Cortex of kidney (tissue), 1 donor: ENCODE measurements at regions not wholly inside any gene's neighbourhood (a gene's known extent, or its start where the extent isn't known, plus 50 kb on each side); places are given as distances from the start of the nearest gene placed in this dataset.
"Not testable (repeated sequence)": the region's sequence is repeated elsewhere in the genome, so short reads cannot be mapped to it uniquely, and the experiment has no call there.

ENCODE experiments used
- DNase-seq: peaks from one replicate; lab custom pipeline; 2025; lab: John Stamatoyannopoulos, UW

DNA sequence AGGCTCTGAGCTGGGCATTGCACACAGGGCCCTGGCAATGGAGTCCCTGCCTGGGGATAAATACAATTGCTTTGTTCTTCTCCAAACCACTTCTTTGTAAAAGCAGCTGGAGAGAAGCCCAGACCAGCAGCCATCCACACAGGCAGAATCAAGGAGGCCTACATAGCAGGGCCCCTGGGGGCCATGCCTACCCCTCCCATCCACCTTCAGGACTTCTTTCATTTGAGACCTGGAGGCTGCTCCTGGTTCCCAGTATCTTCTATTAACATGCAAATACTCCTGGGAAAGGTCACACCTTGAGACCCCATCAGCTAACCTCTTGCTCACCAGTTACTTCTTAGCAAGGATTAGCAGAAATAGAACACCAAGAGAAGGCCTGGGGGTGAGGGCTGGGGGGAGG, 511.1 kb downstream of the SOX6 start:
- no peak for DNase-seq

DNA sequence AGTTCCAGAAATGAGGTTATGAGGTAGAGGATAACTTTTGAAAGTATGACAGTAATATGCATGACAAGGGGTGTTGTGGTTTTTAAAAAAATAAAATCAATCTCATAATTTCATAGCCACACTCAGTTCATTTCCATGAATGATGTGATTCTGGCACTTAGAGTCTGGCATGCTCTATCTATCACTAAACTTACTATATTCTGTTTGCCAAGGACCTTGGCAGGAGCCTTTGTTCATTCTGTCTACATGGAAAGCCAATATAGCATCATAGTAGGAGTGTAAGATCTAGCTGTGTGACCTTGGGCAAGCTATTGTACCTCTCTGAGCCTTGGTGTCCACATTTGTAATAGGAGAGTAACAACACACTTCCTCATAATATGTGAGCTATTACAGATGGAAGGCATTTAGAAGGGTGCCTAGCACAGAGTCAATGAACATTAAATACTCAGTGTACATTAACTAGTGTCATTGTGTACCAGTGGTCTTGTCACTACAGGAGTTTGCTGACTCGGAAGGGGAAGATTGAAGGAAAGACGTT, 507.6 kb downstream of the SOX6 start:
- DNase-seq: no peak

DNA sequence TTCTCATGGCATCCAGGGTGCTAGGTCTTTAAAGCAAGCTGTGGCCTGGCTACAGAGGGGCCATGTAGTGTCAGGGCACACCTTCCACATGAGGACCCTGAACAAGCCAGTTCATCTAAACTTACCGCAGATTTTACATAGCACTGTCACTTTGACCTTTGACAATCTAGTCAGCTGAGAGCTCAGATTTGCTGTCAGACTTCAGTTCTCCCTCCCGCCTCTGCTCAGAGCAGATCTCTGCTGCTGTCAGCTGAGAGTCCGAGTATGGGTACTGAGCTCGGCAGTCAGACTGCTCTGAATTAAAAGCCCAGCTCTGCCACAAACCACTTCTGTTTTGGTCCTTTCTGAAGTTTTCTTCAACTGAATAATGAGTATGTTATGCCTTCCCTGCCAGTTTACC, 507.1 kb downstream of the SOX6 start:
- no peak for DNase-seq

DNA sequence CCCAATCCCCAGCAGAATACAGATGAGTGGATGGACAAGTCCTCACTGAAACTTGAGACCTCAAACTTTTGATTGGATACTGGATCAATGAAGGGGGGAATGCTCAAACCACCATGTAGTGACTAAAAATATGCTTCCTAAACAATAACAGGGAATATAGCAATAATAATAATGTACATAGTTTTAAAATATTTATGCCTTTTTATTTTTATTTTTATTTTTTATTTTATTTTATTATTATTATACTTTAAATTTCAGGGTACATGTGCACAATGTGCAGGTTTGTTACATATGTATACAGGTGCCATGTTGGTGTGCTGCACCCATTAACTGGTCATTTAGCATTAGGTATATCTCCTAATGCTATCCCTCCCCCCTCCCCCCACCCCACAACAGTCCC, 506.0 kb downstream of the SOX6 start:
- DNase-seq: not testable (repeated sequence)

DNA sequence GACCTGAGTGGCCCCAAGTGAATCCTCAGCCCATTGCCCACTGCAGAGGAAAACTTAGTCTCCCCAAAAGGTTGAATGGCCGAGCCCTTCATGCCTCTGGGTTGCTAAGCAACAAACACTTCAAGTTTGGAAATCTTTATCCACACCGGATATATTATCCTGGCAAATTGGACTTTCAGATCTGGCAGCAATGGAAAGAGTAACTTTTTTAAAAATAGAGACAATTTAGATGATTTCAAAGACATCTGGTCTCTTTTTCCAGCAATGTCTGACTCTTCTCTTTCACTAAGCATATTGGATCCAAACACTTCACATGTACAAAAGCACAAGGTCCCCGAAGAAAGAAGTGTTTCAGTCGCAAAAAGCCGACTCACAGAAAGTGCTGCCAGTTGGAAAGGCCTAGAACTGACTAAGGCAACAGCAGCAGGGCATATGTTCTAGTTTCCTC, 505.3 kb downstream of the SOX6 start:
- DNase-seq: no peak

DNA sequence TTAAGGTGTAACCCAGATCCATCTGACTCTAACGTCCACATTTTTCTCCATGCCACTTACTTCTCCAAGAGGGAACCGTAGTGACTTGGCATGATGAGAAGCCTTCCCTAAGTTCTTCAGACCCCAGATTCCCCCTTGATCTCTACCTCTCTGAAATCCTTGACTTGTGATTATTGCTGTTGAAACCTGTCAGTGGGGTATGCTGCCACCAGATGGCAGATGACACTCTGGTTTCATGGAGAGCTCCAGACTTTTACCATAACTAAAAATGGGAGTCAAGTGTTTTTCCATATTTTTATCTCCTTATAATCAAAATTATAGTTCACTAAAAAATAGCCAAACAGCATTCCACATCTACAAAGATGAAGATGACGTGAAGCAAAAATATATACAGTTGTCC, 504.2 kb downstream of the SOX6 start:
- DNase-seq: no peak

DNA sequence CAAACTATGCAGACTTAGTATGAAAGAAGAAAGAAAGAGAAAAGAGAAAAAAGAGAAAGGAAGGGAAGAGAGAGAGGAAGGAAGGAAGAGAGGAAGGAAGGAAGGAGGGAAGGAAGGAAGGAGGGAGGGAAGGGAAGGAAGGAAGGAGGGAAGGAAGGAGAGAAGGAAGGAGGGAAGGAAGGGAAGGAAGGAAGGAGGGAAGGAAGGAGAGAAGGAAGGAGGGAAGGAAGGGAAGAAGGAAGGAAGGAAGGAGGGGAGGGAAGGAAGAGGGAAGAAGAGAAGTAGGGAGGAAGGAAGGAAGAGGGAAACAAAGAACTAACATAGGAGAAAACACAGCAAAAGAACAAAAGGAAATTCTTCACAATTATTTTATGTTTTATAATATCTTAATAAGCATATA, 502.1 kb downstream of the SOX6 start:
- DNase-seq: no peak

DNA sequence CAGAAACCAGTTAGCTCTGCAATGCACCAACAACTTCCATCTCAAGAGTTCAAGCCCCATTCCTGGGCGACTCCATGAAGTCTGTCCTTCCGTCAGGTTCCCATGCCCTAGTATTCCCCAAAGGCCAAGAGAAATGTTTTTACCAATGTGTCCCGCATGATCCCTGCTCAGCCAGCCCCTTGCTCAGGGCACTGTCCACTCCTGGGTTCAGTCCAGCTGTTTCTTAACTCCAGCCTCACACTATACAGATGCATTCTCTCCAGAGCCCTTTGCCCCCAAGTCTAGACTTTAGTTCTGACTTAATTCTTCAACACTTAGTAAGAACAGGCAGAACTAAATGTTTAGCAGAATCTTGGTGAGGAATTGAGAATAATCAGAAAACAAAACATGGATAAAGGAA, 497.5 kb downstream of the SOX6 start:
- no peak for DNase-seq

DNA sequence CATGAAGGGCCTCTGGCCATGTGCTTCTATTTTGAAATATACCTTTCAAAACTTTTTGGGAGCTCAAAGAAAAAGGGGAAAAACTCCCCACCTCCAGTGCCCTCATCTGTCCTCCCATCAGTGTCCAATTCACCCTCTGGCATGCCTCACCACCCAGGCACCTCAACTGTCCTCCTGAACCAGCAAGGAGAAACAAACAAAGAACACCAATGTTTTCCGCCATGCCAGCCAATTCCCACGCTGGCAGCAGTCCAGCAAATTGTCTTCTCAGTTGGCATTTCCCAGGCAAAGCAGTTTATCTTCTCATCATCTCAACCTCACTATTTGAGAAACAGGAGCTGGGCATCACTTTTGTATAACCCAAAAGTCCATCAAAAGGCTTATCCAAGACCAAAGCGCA, 496.9 kb downstream of the SOX6 start:
- DNase-seq: no peak

DNA sequence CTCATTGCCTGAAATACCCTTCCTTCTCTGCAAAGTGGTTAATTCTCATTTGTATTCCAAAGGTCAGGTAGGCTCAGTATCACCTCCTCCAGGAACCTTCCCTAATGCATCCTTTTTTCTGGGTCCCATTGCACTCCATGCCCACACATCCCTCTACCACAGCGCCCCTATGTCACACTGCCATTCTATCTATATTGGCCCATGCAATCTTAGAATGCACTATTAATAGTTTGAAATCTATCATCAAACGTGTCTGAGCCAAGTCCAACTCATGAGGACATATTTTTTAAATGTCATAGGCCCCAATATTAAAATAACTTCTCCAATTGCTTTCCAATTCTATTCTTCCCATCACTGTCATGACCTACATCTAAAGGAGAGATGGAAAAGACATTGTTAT, 495.1 kb downstream of the SOX6 start:
- no peak for DNase-seq

DNA sequence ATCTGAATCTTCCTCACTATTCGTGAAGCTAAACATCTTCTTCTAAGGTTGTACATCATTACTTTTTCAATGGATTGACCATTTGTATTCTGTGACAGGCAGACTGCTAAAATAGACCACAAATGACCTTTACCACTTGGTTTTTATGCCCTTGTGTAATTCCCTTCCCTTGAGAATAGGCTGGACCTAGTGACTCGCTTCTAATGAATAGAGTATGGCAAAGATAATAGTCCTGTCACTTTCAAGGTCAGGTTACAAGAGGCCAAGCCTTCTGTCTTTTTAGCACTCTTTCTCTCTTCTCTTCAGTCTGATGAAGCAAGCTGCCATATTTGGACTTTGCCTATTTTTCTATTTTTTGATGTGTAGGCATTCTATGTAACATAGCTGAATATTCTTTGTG, 492.9 kb downstream of the SOX6 start:
- no peak for DNase-seq

DNA sequence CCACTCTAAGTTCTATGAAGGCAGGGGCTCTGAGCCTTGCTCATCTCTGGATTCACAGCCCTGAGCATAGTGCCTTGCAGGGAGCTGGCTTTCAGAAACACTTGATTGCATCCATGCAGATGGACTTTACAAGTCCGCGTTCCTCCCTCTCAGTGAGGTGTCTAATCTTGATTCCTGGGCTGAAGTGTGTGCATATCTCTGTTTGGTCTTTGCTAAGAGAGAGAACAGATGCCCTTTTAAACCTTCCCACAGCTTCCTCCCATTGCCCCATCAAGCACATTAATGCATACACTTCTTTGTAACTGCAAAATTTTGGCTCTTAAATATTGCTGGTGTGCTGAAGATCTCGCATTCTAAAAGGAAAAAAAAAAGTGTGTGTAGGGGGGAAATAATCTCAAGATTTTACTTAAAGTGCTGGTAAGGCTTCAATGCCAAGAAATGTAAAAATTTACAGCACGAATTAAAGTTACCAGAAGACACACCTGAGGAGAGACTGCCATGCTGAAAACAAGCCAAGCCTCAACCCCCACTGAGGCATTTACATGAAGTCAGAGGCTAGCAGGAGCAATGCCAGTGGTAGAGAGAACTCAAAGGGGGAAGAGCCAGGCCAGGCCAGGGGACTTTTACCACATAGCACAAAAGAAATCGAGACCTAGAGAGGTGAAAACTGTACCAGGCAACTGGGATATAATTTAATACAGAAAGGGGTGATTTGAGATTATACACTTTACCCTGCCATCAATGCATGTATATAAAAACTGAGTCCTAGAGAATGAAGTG, 492.1 kb downstream of the SOX6 start:
- DNase-seq: no peak

DNA sequence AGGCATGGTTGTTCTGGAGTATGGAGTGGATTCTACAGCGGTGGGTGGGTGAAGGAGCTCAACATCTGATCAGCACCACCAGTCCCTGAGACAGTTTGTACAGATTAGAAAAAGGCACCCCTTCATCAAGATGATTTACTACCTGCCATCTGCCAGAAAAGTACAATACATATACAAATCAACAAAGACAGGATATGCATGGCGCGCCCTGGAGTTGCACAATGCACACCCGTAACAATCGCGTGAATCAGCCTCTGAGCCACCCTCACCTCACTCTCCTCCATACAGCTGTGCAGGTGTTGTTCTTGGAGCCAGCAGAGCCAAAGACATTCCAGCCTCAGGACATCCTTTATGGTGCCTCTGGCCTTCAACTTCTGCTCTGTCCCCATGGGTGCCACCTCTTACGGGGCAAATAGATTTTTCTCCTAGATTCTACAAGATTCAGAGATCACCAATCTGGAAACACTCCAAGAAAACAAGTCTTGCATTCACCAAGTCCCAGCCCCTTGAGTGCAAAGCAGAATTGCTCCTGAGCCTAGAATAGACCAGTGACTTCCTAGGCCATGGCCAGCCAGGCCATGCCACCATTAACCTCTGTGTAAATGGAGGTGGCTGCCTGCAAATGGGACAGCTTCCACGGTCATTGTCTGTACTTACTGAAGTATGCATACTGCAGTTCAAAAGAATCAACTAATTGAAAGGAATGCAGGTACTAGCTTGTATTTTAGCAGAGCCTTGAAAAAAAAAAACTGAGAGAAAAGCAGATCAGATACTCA, 490.9 kb downstream of the SOX6 start:
- DNase-seq: no peak

DNA sequence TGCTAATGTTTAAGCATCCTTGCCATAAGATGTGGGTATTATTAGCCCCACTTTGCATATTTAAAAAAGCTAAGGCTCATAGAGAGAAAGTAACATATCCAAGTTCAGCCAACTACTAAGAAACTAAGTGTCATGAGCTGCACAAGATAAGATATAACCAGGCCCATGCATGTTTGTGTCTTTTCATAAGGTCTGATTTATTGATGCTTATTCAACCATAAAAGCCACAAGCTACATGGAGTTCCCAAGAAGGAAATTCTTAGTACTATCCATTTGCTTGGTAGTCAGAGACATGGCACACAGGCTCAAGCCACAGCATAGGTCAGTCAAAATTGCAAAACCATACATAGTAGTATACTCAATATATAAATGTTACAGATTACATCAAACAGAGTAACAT, 488.5 kb downstream of the SOX6 start:
- DNase-seq: no peak

DNA sequence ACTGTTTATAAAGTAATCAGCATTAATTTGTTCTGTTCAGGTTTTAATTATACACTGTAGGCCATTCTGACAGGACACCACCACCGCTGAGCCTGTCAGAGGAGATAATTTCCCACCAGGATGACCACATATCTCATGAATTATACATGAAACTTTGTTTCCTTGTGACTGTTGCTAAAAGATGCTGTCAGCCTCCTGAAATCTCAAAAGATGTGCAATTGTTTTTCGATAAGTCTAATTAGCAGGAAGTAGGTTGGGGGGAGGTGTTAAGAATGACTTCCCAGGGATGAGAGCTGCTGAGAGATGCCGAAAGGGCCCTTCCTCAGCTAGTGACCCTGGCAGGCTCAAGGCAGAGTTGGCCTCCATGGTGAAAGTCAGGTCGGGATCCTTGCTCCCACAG, 485.4 kb downstream of the SOX6 start:
- no peak for DNase-seq

DNA sequence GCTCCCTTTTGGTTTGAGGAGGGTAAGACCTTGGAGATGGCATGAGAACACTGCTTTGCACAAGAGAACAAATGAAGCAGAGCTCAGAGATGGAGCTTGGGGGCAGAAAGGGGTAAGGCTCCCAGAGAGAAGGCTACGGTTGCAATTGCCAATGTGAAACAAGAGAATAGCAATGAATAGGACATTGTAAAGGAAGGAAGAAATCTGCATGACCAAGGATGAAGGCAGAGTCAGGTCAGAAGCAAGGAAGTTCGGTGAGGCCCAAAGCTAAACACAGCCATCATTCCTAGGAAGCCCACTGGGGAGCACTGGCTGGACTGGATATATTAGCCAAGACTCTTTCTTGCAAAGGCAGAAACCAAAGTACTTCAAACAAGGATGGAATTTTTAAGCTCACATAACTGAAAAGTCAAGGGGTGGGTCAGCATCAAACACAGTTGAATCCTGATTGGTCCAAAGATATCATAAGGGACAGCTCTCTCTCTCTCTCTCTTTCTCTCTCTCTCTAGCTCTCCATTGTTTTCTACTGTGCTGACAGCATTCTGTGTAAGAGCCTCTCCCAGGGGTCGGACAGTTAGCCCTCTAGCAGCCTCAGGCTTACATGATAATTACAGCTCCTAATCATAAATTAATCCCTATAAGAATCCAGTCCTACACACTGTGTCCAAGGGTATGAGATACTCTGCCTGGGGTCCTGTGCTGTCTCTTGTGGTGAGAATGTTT, 484.3 kb downstream of the SOX6 start:
- DNase-seq: no peak

DNA sequence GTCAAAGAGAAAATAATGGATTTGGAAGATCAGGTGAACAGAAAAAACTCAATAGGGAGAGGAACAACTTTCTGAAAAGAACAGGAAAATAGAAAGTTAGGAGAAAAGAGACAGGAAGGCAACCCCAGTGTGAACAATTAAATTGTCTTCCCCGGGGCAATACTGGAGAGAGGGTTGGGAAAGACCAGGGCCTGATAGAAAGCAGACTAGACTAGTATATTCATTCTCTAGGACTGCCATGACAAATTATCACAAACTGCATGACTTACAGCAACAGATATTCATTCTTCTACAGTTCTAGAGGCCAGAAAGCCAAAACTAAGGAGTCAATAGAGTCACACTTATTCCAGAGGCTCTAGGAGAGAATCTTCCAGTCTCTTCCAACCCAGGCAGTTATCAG, 482.8 kb downstream of the SOX6 start:
- DNase-seq: no peak

DNA sequence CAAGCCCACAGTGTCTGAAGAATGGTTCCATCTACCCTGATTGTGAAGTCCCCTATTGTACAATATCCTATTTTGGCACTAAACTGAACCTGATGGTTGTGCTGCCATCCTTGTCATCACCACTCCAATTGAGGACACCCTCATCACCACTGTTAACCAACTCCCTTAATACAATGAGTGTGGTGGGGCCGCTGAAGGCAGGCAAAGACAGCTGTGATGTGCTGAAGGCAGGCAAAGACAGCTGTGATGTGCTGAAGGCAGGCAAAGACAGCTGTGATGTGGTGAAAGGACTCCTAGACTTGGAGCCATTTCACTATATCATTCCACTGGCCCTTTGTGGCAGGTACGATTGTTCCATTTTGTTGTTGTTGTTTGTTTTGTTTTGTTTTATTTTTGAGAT, 481.6 kb downstream of the SOX6 start:
- no peak for DNase-seq

DNA sequence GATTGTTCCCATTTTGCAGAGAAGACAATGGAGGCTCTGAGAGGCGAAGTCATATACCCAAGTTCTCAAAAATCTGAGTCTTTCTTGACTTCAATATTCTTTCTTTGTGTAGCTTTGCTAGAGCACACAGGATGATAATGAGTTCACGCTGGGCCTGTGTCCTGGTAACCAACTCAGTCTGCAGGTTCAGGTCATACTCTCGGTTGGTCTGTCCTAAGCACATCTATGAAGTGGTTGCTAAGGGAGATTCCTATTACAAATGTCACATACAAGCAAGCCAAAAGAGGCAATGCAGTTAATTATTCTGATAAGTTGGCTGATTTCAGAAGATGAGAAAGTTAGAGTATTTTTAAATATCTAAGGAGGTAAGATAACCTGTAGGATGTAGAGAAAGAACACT, 481.0 kb downstream of the SOX6 start:
- no peak for DNase-seq

DNA sequence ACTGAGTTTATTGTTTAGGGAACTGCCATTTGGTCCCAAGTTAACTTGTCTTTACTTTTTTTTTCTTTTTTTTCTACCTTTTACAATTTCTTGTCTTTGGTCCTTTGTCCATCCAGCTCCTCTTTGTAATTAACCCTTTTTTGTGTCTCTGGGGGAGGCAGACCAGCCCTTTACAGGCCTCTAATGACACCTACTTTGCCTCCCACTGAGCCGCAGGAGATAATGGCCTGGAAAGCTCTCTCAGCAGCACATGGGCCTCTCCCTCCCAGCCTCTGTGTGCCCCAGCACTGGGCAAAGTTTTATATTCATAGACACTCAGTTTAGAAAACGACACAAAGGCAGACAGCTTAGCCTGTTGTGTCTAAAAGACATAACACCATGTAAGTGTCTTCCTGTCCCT, 480.4 kb downstream of the SOX6 start:
- no peak for DNase-seq

DNA sequence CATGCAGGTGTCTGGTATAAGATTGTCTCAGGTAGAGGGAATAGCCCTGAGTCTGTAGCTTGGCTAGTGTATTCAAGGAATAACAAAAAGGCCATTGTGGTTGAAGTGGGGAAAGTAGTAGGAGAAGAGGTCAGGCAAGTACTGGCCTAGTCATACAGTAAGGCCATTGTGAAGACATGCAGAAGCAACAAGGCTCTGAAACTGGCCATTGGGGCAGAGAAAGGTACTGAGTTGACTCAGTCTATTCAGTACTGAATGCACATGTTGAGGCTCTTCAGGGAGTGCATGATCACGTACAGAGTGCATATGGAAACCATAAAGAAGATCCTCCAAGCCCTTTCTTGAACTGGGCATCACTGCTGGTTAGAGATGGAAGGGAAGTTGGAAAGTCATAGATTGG, 477.6 kb downstream of the SOX6 start:
- no peak for DNase-seq

DNA sequence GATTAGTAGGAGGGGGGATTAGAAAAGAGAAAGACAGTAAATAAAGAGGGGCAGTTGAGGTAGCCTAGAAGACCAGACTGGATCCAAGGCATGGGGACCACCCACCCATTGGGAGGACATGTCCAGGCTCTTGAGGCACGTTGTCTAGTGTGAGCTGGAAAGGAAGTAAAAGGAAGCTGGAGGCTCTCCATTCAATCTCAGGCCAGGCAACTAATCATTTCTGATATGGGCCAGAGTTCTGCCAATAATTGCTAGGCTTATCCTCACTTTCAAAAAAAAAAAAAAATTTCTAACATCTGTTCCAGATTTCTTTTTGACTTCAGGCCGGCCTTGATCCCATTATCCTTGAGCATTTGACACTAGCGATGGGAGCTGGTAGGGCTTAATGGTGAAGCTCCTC, 476.1 kb downstream of the SOX6 start:
- no peak for DNase-seq
